ENCODE measurements at regions not wholly inside any gene's neighbourhood (a gene's known extent, or its start where the extent isn't known, plus 50 kb on each side); places are given as distances from the start of the nearest gene placed in this dataset.

DNA sequence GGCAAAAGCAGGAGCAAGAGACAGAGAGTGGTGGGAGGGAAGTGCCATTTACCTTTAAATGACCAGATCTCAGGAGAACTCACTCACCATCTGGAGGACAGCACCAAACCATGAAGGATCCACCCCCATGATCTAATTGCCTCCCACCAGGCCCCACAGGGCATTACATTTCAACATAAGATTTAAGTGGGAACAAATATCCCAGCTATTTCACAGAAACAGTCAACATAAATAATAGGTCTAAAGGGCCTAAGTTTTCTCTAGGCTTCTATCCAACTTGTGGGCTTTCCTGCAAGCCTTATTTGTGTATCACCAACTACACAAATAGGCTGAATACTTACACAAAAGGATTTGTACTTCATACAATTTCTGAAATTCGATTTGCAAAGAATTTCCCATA is 196.8 kb upstream of the POT1 start:
- TF ChIP-seq CTCF (IDR thresholded peaks at IDR 0.05 in 8 of 11, conservative IDR thresholded peaks at IDR 0.05 in 3 of 11) (no peak), POLR2AphosphoS5 (IDR thresholded peaks at IDR 0.05) (no peak)

All from spleen (tissue), 7 donors.